ENCODE measurements at regions not wholly inside any gene's neighbourhood (a gene's known extent, or its start where the extent isn't known, plus 50 kb on each side); places are given as distances from the start of the nearest gene placed in this dataset.

GRCh38 chr15:94177112-94177511 is 54.2 kb upstream of the MCTP2 start:
- Histone ChIP-seq H3K56ac (replicated peaks; ENCODE audit: insufficient read length, low read depth, low read length) (no peak overlapping the region), H4K5ac (ENCODE audit: insufficient read length, low read depth, low read length) (no peak overlapping the region), H2AFZ (ENCODE audit: low read length) (no peak overlapping the region), H2BK15ac (ENCODE audit: low read length) (no peak overlapping the region), H2BK20ac (ENCODE audit: low read length) (no peak overlapping the region), H3K23ac (ENCODE audit: insufficient read length) (no peak overlapping the region), H3K23me2 (ENCODE audit: low read depth, low read length) (no peaks in the 10 kb centered on the region), H3K4me3 (ENCODE audit: extremely low read depth in 1 of 4, insufficient read depth in 2 of 4, low read depth in 3 of 4, low read length in 4 of 4) (no peak overlapping the region), H2AK5ac (ENCODE audit: low read depth, low read length) (no peak overlapping the region), H3K9ac (replicated peaks in 1 of 4; ENCODE audit: extremely low read depth in 1 of 4, low read depth in 3 of 4, low read length in 3 of 4) (no peak overlapping the region), H4K8ac (ENCODE audit: extremely low read depth, insufficient read depth, low read length) (no peak overlapping the region), H2BK5ac (ENCODE audit: low read depth, low read length) (no peak overlapping the region), H2BK120ac (replicated peaks; ENCODE audit: low read depth, low read length) (no peak overlapping the region), H3K27ac (ENCODE audit: low read depth, low read length) (no peak overlapping the region), H2BK12ac (ENCODE audit: low read depth, low read length) (no peak overlapping the region), H4K20me1 (replicated peaks in 1 of 2; ENCODE audit: control insufficient read depth in 1 of 2, insufficient read depth in 2 of 2, low read length in 2 of 2) (no peaks in the 10 kb centered on the region), H3K4me1 (replicated peaks in 1 of 4; ENCODE audit: control insufficient read depth in 3 of 4, insufficient read depth in 4 of 4, low read length in 3 of 4) (no peaks in the 10 kb centered on the region), H4K91ac (replicated peaks; ENCODE audit: insufficient read length, low read length) (no peak overlapping the region), H3K27me3 (replicated peaks in 1 of 4; ENCODE audit: control insufficient read depth in 3 of 4, extremely low read depth in 1 of 4, insufficient read depth in 3 of 4, low read length in 3 of 4) (no peaks in the 10 kb centered on the region), H3K18ac (ENCODE audit: extremely low read depth, low read length) (no peak overlapping the region), H3K4me2 (ENCODE audit: insufficient read depth in 1 of 2, low read depth in 2 of 2, low read length in 2 of 2) (no peak overlapping the region), H3K79me1 (ENCODE audit: low read depth, low read length) (no peaks in the 10 kb centered on the region), H3K4ac (replicated peaks; ENCODE audit: insufficient read length, low read depth, low read length) (no peak overlapping the region), H3K9me3 (ENCODE audit: insufficient read depth in 2 of 2, low read depth in 1 of 2, low read length in 1 of 2) (no peaks in the 10 kb centered on the region), H3K14ac (ENCODE audit: insufficient read length) (no peak overlapping the region), H3K36me3 (ENCODE audit: control insufficient read depth in 2 of 4, insufficient read depth in 4 of 4, low read length in 3 of 4) (no peaks in the 10 kb centered on the region), H3K79me2 (ENCODE audit: control insufficient read depth in 1 of 2, insufficient read depth in 2 of 2, low read length in 2 of 2) (no peaks in the 10 kb centered on the region)
- POLR2A ChIA-PET (ENCODE audit: partially characterized antibody) = no interaction called here
- WGBS, 2 experiments (ENCODE audit: extremely low coverage in 1 of 2, insufficient coverage in 1 of 2, insufficient read length in 1 of 2, insufficient replicate concordance in 2 of 2, low coverage in 1 of 2, low lambda C conversion rate in 2 of 2, missing lambda C conversion rate in 1 of 2) = 95% methylated on average over 4 of the region's 4 CpGs; no CpG with 5 or more reads in 1 of the 2 experiments
- TF ChIP-seq SP4 (IDR thresholded peaks at IDR 0.05; ENCODE audit: low read length) (no peak), MAX (IDR thresholded peaks at IDR 0.05) (no peak), YY1 (IDR thresholded peaks at IDR 0.05; ENCODE audit: low read depth, low read length) (no peak), HDAC2 (IDR thresholded peaks at IDR 0.05; ENCODE audit: borderline replicate concordance in 1 of 2, low read depth in 2 of 2, low read length in 2 of 2) (no peak)
- CTCF ChIA-PET (ENCODE audit: partially characterized antibody) = interaction anchor here (1.0 kb wide), 1 partner anchor 13 kb away, joined by 3 read pairs; no protein-coding TSS in a partner anchor
- no peak for FAIRE-seq
- no peak for DNase-seq (ENCODE audit: low read depth in 1 of 2, low spot score in 2 of 2)

Measured in H1 (cell line).